ENCODE measurements at regions not wholly inside any gene's neighbourhood (a gene's known extent, or its start where the extent isn't known, plus 50 kb on each side); places are given as distances from the start of the nearest gene placed in this dataset.

DNA sequence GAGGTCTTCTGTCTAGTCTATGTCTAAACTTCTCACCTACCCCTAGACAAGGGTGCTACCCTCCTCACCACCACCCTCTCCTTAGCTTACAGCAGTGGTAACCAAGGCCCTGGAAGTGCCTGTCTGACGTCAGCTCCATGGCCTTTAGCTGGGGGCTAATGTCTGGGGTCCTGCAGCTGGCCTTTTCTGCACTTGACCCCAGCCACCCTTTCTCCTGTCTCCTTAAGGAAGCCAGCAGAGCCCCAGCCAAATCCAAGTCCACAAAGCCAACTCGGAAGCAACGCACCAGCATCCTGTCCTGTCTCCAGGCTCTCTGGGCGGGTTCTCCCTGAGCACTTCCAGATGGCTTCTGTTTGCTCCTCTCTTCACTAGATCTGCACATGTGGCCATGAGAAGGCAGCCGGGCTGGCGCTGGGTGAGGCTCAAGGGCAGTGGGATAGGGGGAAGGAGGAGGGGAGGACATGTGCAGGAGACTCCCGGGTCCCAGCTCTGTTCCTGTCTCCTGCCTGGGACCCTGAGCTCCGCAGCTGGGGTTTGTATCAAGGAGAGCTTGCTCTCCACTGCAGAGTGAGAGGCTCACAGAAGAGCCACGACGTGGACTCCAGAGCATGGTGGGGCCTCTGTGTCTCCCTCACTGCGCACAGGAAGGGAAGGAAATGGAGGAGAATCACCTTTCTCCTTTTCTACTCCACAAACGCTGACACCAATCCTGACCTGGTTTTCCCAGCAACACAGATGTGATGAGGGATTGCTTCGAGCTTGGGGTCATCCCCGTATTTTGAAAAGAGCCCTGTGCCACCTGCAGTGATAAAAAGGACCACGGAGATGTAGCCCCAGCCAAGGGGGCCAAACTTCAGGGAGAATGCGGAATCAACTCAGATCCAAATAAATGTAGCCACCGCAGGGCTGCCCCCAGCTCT lies 204.2 kb downstream of the USP12 start:
- peak; percentile 82 for DNase-seq (ENCODE audit: low spot score)

- DNase-seq (ENCODE audit: low spot score): no peak
These were observed 204.9 kb downstream of the USP12 start for GRCh38 chr13:26966701-26967080.

- DNase-seq (ENCODE audit: low spot score): no peak
These were observed 205.5 kb downstream of the USP12 start for GRCh38 chr13:26965952-26966700.

DNA sequence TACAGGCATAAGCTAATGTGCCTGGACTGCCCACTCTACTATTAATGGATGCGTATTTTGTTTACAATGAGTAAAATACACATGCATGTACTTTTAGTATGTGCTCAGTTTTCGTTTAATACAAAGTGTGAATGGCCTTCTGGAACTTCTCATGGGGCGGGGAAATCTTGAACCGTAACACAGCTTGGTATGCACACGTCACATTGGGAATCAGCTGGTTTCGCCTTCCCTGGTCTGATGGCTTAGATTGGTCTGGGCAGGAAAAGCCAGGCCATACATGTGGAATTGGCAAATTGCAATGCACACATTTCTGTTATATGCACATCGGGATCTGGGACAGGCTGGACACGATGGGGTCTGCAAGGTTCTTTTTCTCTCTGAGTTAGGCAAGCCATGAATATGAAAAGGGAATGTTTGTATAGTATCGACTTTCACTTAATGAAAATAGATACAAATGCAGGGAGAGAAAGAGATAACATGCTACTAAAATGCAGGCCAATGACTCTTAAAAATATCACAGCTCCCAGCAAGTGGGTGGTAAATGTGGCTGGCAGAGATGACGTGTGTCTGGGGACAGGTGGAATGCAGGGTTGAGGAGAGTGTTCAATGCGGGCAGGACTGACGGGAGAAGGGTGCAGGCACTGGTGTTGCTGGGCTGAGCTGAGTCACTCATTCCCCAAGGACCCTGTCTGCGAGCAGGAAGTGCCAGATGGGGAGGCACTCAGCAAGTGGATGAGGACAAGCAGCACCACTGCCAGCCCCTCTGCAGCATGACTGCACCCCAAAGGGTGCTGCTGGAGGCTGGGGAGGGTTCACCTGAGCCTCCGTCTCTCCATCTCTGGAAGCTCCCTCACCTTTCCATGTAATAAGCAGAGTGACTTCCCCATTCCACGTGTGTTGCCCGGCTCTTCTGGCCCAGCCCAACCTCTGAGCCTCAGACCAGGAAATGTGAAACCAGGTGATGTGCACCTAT lies 204.0 kb upstream of the GPR12 start:
- DNase-seq (ENCODE audit: low spot score): no peak

DNA sequence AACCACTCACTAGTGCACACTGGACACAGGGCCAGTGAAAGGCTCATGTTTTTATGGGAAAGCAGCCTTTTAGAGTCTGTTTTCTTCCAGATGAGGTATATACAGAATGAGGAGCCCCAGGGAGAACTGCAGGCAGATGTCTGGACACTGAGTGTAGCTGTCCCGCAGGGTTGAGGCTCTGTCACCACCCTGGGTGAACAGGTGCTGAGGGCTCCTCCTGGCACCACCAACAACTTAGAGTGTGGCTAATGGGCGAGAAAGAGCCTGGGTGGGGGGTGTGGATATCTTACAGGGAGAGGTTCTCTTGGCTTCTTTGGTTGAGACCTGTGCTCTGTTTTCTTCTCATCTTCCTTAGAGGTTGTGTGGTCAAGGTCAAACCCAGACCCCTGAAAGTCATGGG lies 202.1 kb upstream of the GPR12 start:
- no peak for DNase-seq (ENCODE audit: low spot score)

DNA sequence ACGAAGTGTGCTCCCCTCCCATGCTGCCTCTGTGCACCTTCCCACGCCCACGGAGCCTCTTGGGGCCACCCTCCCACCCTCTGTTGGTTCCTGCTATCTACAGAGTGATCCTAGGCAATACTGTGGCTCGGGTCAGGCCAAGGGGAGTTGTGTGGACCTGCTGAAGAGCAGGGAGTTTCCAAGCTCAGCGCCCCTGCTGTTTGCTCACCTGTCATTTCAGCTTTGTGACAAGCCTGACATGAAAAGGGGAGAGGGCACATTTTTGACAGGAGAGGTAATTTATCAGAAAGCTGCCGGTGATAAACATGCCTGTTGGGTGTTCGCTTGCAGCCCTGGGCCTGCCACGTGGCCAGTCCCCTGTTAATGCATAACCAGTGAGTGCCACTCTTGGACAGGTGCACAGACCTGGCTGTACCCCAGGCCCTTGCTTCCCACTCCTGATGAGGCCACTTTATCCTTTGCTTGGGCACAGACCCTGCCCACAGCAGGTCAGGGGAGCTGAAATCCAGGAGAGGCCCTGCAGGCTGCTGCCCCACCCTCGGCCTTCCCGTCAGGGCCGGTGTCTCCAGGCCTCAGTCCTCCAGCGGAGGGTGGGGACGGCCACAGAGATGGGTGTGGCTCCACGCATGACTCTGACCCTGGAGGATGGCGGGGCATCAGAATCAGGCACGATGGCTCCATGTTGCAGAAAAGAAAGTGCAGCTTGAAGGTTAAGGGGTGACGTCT lies 201.5 kb upstream of the GPR12 start:
- DNase-seq (ENCODE audit: low spot score): no peak

DNA sequence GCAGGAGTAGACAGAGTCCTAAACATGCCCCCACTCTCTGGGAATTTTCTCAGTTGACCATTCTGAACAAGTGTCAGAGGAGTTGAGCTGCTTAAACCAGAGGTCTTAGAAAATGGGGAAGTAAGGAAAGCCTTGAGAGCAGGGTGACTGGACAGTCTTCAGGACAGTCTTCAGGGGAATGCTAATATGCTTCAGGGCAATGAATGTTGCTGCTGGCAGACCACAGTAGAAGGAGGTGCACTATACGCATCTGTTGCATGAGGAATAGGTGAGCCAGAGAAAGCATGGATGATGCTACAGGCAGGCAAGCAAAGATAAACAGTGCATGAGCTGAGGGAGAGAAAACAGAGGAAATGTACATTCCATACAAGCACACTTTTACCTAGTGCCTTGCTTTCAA lies 196.6 kb upstream of the GPR12 start:
- DNase-seq (ENCODE audit: low spot score): no peak

DNA sequence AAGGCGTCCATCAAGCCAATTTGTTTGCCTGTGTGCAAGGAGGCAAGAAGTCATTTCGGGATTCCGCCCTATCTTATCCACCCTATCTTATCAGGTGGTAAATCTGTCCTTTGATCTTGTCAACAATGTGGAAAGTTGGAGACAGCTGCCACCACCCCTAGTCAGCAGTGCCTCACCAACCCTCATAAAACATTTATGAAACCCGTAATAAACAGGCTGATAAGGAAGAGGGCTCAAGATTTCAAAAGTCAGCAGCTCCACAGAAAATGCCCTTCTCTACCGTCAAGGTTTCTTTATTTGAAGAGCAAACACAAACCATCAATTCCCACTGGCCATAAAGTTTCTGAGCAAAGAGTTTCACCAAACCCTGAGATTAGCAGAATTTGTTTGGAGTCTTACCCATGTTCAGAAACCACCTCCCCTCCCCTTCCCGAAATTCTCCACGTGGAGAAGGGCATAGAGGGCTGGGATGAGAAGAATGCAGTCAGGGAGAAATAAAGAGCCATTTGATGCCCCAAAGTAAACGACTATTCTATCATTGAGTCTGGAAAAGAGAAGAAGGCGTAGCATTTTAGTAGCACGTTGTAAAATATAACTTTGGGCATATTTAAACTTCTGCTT lies 196.0 kb upstream of the GPR12 start:
- no peak for DNase-seq (ENCODE audit: low spot score)

DNA sequence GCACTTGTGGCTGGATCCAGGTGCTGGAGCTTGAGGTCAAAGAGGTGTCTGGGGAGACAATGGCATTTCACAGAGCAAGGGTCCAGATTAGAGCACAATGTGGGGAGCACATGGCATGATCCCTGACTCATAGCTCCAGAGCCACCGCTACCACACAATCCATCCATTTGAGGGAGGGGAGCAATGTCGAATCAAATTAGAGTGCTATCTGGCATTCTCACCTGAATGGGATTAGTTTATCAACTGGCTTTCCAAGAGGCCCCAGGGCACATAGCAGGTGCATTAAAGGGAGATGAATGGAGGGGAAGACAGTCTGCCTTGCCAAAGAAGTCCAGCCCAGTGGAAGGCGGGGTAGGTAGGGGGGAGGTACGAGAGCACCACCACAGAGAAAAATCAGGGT lies 194.4 kb upstream of the GPR12 start:
- DNase-seq (ENCODE audit: low spot score): no peak

DNA sequence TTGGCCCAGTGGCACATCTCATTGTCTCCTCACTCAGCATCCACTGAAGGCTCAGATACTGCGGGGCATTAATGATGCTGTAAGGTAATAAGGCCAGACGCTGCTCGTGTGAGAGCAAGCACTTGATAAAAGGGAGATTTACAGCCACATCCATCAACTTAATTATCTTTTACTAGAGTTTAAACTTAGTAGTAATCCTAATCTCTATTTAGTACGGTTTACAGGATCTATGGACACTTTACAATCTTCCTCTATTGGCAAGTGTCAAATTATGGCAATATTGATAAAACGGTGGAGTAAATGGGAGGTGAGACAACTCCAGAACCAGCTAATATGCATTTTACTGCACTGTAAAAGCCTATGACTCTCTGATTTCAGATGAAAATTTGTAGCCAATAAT lies 192.7 kb upstream of the GPR12 start:
- no peak for DNase-seq (ENCODE audit: low spot score)

DNA sequence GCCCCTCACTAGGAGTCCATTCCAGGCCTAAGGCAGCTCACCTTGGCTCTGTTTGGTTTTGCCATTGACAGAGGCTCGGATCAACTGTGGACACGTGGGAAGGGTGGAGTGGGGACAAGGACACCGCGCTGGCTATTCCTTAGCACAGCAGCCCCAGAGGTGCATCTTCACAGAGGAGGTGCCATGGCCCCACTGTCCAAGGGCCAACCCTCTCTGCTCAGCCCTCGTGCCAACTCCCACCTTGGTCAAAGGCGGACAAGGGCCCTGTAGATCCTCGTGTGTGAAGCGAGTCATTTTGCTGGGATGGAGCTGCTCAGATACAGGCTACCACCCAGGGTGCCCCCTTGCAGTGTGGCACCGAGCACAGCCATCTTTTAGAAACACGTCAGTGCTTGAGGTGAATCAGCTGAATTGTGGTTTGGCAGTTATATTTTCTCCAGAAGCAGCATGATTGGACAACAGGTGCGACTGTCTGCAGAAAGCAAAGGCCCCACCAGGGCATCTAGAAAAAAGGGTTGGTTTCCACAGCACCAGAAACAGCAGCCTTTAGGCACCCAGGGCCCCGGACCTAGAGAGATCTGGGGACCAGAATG lies 192.1 kb upstream of the GPR12 start:
- no peak for DNase-seq (ENCODE audit: low spot score)

GRCh38 chr13:26951581-26952177 lies 191.1 kb upstream of the GPR12 start:
- no peak for DNase-seq (ENCODE audit: low spot score)

DNA sequence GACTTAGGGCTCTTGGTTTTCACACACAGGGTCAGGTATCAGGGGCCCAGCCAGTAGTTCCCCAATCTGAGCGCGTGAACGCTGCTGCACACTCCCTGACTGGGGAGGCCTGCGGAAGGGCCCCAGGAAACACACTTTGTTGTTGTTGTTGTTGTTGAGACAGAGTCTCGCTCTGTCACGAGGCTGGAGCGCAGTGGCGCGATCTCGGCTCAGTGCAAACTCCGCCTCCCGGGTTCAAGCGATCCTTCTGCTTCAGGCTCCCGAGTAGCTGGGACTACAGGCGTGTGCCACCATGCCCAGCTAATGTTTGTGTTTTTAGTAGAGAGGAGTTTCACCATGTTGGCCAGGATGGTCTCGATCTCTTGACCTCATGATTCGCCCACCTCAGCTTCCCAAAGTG lies 190.4 kb upstream of the GPR12 start:
- DNase-seq (ENCODE audit: low spot score): no peak

GRCh38 chr13:26950546-26950945 lies 190.0 kb upstream of the GPR12 start:
- no peak for DNase-seq (ENCODE audit: low spot score)

- DNase-seq (ENCODE audit: low spot score): no peak
These were observed 189.3 kb upstream of the GPR12 start for GRCh38 chr13:26949701-26950502.

DNA sequence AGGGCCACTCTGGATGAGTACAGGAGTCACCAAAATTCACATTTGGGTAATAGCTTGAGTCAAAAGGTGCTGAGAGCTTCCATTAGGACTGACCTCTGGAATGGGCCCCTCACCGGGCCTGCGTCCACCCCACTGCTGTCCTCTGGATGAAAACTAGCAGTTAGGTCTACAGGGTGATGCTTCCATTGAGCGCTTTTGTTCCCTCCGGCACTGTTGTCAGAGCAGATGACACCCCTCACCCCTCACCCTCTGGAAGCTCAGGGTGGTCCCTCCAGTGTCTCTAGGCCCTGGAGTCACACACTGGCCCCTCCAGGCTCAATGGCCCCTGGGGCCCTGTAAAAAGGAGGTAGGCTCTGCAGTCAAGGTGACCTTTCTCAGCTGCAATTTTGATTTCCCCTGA lies 187.8 kb upstream of the GPR12 start:
- no peak for DNase-seq (ENCODE audit: low spot score)

DNA sequence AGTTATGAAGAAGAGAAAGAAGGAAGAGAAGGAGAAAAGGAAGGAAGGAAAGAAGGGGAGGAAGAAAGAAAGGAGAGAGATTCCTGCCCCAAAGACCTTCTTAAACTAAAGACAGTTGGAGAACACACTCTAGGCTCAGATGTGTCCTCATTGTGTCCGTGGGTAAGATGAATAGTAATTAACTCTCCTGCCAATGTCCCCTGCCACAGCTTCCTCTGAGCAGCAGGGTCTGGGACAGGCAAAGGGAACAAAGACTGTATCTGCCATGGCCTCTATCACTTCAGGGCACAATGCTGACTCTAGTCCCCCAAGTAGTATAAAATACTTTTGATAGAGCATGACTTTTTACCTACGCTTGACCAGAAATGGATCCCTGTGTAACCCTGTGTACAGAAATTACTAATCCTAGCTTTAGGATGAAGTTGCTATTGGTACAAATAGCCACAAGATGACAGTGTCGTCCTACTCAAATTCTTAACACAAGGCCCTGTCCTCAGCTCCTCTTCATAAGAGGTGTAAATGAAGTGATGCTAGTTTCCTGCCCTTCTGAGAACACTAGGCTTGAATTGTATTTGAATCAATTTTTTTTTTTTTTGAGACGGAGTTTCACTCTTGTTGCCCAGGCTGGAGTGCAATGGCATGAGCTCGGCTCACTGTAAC lies 186.2 kb upstream of the GPR12 start:
- peak; percentile 42 for DNase-seq (ENCODE audit: low spot score)

DNA sequence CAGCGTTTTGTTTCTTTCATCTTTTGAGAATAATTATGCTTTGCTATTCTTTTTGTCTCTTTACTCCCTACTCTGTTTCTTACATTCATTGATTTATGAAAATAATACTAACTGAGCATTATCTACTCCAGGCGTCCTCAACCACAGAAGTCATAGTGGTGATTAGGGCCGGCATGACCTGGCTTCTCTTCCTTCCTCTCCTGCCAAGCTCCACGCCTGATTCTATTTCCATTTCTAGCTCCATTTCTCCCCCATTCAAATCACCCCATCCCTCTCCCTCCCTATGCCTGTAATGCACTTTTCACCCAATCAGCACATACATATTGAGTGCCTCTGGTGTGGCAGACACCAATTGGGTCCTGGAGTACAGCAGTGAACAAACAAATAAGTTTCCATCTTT lies 183.2 kb upstream of the GPR12 start:
- no peak for DNase-seq (ENCODE audit: low spot score)

Data from umbilical cord (tissue), 1 donor.